ENCODE measurements at regions not wholly inside any gene's neighbourhood (a gene's known extent, or its start where the extent isn't known, plus 50 kb on each side); places are given as distances from the start of the nearest gene placed in this dataset.
A peak's percentile ranks its signal among the peaks of the same experiment; 100 is the strongest.

DNA sequence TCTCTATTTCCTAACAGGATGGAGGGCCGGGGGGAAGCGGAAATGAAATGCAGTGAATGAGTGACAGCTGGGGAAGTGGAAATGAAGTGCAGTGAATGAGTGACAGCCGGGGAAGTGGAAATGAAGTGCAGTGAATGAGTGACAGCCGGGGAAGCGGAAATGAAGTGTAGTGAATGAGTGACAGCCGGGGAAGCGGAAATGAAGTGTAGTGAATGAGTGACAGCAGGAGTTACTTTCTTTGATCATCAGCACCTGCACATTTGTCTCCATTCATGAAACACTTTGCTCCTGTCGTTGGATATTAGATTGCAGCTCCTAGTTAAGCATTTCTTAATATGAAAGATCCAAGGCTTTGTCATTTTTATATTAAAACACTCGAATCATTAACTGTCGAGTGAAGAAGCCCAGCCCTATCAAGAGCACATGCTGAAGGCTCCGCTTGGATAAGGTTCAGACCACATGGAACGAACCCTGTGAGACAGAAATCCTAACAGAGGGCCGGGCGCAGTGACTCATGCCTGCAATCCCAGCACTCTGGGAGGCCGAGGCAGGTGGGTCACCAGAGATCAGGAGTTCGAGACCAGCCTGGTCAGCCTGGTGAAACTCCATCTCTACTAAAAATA lies 406.0 kb upstream of the ADARB2 start:
- no peaks in the 10 kb centered on the region for H3K36me3 Mint-ChIP-seq (ENCODE audit: insufficient read depth)
- no peak for DNase-seq (ENCODE audit: low spot score, unreplicated experiment)
- H3K4me1 Mint-ChIP-seq (ENCODE audit: low read depth) = peaks cover 19% of the 10 kb centered on the region
- H3K4me3 Mint-ChIP-seq (ENCODE audit: low read depth) = no peak overlapping the region
- no peaks in the 10 kb centered on the region for H3K27me3 Mint-ChIP-seq
- H3K9me3 Mint-ChIP-seq (ENCODE audit: low read depth) = no peaks in the 10 kb centered on the region
- TF ChIP-seq, protein P1, sequence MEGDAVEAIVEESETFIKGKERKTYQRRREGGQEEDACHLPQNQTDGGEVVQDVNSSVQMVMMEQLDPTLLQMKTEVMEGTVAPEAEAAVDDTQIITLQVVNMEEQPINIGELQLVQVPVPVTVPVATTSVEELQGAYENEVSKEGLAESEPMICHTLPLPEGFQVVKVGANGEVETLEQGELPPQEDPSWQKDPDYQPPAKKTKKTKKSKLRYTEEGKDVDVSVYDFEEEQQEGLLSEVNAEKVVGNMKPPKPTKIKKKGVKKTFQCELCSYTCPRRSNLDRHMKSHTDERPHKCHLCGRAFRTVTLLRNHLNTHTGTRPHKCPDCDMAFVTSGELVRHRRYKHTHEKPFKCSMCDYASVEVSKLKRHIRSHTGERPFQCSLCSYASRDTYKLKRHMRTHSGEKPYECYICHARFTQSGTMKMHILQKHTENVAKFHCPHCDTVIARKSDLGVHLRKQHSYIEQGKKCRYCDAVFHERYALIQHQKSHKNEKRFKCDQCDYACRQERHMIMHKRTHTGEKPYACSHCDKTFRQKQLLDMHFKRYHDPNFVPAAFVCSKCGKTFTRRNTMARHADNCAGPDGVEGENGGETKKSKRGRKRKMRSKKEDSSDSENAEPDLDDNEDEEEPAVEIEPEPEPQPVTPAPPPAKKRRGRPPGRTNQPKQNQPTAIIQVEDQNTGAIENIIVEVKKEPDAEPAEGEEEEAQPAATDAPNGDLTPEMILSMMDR (IDR thresholded peaks at IDR 0.05; ENCODE audit: unreplicated experiment) = no peak
- H3K27ac Mint-ChIP-seq = no peak overlapping the region

DNA sequence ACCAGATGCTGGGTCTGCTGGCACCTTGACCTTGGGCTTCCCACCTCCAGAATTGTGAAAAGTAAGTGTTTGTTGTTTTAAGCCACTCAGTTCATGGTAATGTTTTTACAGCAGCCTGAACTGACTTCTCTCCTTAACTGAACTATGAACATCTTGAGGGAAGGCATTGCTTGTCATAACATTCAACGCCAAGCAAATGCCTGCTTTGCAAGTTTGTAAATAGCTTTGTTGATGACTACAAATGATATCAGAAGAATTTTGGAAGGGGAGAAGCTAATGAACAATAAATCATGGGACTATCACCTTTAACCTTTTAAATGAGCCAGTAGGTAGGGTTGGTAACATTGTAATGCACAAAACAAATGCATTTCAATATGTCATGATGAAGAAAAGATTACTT lies 402.4 kb upstream of the ADARB2 start:
- no peak for DNase-seq (ENCODE audit: low spot score, unreplicated experiment)
- H3K27me3 Mint-ChIP-seq = no peaks in the 10 kb centered on the region
- TF ChIP-seq, protein P1 (IDR thresholded peaks at IDR 0.05; ENCODE audit: unreplicated experiment) = no peak
- H3K36me3 Mint-ChIP-seq (ENCODE audit: insufficient read depth) = no peaks in the 10 kb centered on the region
- no peaks in the 10 kb centered on the region for H3K9me3 Mint-ChIP-seq (ENCODE audit: low read depth)
- H3K4me1 Mint-ChIP-seq (ENCODE audit: low read depth) = peaks cover 7% of the 10 kb centered on the region
- no peak overlapping the region for H3K4me3 Mint-ChIP-seq (ENCODE audit: low read depth)
- no peak overlapping the region for H3K27ac Mint-ChIP-seq

DNA sequence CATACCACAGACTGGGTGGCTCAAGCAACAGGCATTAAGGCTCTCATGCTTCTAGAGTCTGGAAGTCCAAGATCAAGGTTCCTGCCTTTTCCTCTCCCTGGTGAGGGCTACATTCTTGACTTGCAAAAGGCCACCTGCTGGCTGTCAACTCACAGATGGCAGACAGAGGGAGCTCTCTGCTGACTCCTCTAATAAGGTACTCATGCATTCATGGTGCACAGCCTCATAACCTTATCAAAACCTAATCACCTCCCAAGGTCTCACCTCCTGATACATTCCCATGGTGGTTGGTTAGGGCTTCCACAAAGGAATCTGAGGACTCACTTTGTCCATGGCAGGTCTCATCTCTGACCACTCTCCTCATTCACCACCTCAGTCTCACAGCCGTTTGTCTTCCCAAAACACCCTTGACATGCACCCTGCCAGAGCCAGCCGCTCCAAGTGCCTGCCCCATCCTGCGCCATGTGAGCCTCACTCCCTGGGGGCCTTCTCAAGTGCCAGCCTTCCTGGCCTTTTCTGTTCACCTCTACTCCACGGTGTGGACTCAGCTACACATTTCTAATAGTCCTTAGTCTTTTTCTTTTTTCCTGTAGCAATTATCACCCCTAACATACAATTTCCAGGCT lies 400.3 kb upstream of the ADARB2 start:
- H3K4me3 Mint-ChIP-seq (ENCODE audit: low read depth) = no peak overlapping the region
- no peaks in the 10 kb centered on the region for H3K4me1 Mint-ChIP-seq (ENCODE audit: low read depth)
- no peak for DNase-seq (ENCODE audit: low spot score, unreplicated experiment)
- H3K9me3 Mint-ChIP-seq (ENCODE audit: low read depth) = peaks cover under 1% of the 10 kb centered on the region
- H3K27ac Mint-ChIP-seq = no peak overlapping the region
- TF ChIP-seq, protein P1 (IDR thresholded peaks at IDR 0.05; ENCODE audit: unreplicated experiment) = peak; percentile 69
- H3K36me3 Mint-ChIP-seq (ENCODE audit: insufficient read depth) = no peaks in the 10 kb centered on the region
- no peaks in the 10 kb centered on the region for H3K27me3 Mint-ChIP-seq

DNA sequence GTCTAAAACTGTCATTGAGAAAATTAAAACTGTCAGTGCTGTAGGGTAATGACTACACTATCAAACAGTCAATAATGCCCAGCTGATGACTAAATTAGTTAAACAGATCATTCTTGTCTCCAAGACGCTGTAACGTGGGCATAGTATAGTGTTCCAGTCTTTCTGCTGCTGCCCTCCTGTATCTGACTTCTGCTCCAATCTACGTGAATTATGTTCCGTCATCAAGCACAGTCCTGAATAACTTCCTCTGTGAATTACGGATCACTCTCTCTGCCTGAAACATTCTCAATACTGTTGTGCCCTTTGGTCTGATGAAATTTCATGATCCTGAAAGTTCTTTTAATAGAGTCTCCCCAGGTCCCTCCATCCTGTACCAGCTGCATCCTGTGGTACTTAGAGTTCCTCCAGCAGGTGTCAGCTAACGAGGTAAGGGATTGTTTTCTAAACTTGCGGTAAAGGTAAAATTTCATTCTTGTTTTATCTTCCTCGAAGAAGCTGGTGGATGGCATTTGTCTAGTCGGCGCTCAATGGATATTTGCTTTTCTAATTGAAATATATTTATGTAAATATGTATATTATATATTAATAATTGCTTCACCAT lies 393.5 kb upstream of the ADARB2 start:
- no peak for DNase-seq (ENCODE audit: low spot score, unreplicated experiment)

DNA sequence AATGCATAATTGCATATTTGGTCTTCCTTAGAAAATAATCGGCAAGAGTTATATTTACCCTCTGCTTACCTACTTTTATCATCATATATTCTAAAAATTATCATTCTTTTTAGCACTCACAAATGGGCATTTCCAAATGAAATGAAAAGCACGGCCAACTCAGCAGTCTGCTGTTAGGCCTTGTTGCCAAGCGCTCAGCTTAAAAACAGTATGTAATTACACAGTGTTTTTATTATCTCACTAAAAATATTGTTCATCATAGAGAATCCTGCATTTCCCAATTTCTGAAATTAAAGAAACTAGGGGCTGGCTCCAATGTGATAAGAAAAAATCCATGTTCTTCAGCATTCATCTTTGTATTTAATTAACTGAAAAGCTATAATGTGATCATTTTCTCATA lies 391.7 kb upstream of the ADARB2 start:
- peaks cover 1% of the 10 kb centered on the region for H3K36me3 Mint-ChIP-seq (ENCODE audit: insufficient read depth)
- peaks cover 2% of the 10 kb centered on the region for H3K4me1 Mint-ChIP-seq (ENCODE audit: low read depth)
- H3K9me3 Mint-ChIP-seq (ENCODE audit: low read depth) = peaks cover 9% of the 10 kb centered on the region
- H3K27ac Mint-ChIP-seq = no peak overlapping the region
- TF ChIP-seq, protein P1 (IDR thresholded peaks at IDR 0.05; ENCODE audit: unreplicated experiment) = no peak
- H3K27me3 Mint-ChIP-seq = no peaks in the 10 kb centered on the region
- DNase-seq (ENCODE audit: low spot score, unreplicated experiment) = no peak
- H3K4me3 Mint-ChIP-seq (ENCODE audit: low read depth) = no peak overlapping the region

More for the DNA sequence above, 393.5 kb upstream of the ADARB2 start:
- TF ChIP-seq, protein P1 (IDR thresholded peaks at IDR 0.05; ENCODE audit: unreplicated experiment) = no peak
- Mint-ChIP-seq H3K9me3 (ENCODE audit: low read depth) (peaks cover 9% of the 10 kb centered on the region), H3K4me3 (ENCODE audit: low read depth) (no peak overlapping the region), H3K27me3 (no peaks in the 10 kb centered on the region), H3K4me1 (ENCODE audit: low read depth) (peaks cover 2% of the 10 kb centered on the region), H3K27ac (no peak overlapping the region), H3K36me3 (ENCODE audit: insufficient read depth) (peaks cover 1% of the 10 kb centered on the region)
